CD4-positive, alpha-beta T cell treated with Interleukin-2 at 100 ng/mL for 4 hours (primary cell): ENCODE measurements at regions not wholly inside any gene's neighbourhood (a gene's known extent, or its start where the extent isn't known, plus 50 kb on each side); places are given as distances from the start of the nearest gene placed in this dataset.

Experiments
- DNase-seq: peaks from one replicate; pipeline ENCODE4 v3.0.0-alpha.2; 2020; ENCODE audit warnings: low spot score

DNA sequence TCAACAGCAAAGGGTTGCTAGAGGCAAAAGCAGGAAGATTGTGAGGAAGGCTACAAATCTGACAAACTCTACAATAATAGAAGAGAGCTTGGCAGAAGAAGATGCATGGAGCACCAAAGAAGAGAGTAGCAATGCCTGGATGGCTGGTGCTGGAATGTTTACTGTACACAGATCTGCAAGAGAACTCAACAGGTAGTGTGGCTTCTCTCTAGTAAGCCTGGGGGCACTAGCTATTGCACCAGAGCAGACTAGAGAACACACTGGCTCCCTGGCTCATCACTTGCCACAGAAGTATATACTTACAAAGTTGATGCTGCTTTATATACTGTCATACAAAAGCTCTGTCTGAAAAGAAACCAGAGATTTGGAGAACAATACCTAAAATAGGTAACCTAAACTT lies 475.0 kb upstream of the NCAM2 start:
- DNase-seq: no peak

DNA sequence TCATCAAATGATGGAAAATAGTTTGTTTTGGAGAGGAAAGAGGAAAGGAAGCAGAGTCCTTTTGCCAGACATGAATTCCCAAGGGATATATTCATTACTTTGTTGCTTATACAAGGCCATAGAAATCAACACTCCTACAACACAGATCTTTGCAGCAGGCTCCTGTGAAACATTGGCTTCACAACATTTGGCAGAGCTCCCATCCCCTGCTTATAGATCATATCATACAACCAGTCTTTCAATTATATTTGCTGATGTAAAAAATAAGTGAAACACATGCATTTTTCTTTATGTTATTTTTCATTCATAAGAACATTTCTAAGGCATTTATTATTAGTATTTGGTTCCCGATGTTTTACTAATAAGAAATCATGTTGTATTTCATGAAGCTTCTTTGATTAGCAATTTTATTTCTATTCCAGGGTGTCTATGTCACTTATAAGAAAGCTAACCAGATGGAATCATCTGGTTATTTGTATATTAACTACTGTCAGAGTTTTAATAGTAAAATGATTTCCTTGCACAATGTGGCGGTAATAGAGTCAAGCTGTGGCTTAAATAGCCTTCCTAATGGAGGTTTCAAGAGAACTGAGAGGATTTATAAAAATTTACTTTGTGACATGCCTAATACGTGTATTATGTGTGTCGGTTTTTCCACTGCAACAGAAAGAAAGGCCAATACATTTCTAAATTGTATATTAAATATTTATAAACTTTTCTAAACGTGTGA lies 470.3 kb upstream of the NCAM2 start:
- no peak for DNase-seq

DNA sequence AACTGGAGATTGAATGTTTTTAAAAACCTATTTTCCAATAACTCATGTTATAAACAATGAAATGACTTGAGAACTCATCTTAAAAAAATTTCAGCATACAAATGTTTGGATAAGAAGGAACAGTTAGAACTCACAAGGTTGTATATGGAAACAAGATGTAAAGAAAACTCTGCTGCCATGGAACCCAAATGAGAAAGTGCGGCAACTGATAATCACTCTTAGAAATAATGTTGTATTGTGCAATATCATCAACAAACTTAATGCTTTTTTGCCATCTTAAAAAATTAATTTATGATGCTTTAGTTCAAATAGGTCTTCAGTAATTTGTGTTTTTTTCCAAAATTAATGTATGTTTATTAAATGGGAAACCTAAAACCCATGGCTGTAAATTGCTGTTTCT lies 461.1 kb upstream of the NCAM2 start:
- no peak for DNase-seq

DNA sequence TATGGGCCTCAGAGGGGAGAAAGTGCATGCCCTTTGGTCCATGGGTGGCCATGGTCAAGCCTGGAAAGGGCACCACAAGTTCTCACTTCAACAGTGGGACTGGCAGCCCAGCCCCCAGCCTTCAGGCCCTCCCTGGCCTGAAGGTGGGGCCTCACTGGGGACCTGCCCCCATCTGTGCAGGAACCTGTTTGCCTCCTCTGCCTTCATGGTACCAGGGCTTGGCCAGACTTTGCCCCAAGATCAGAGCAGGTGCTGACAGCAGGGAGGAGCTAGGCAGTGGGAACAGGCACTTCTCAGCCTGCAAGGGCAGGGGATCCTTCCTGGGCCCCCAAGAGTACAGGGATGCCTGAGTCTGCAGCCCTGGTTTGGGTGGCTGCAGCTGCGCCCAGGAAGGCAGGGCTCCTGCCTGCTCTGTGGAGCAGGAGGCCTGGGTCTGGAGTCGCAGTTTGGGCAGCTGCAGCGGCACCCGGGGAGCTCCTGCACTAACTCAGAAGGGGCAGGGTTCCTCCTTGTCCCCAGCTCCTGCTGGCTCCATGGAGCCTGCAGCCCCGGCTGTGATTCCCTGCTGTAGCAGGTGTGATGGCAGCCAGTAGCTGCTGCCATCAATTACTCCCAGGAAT lies 460.1 kb upstream of the NCAM2 start:
- DNase-seq: no peak

DNA sequence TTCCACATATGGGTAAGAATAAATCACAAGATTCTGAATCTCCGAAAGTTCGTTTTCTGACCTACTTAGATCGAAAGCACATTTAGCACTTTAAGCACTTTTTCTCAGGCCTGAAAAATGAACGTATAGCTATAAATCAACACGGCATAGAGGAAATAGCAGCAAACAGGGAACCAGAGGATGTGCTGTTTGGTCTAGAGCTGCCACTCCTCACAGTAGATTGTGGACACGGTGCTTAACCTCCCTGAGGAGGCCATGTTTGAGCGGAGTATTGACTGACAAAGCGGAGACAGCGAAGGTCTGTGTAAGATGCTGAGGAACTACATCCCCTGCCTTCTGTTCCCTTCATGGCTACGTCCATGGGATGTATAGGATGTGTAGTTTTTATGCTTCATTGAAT lies 452.8 kb upstream of the NCAM2 start:
- DNase-seq: no peak

DNA sequence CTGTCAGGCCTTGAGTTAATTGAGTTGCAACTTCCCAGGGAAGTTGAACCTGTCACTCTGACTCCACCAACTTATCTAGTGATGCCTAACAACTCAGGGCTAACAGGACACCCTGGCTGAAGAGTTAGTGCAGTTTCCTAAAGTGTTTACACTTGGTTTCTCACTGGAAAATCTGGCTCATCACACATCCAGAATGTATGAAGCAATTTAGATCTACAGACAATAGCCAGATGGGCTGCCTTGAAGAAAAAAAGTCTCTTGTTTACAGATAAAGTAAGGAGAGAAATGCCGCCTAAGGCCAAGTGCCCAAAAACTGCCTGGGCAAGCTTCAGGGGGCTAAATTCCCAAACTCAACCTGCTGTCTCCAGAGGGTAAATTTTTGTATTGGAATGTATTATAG lies 446.3 kb upstream of the NCAM2 start:
- DNase-seq: no peak

DNA sequence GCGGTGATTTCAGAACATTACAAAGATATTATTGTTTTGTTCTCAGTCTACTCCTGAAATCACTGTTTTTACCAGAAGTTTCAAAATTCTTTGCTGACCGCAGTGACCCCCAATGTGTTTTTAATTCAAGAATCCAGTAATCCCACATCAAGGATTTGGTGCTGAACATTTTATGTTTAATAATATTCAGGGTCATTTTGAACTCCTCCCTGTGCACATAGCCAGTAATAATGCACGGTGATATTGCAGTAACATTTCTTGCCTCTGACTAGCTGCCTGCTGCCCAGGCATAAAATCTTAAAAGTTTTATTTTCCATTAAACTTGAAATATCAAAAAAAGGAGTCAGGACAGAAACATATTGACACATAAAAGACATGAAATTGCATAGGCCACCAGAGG lies 443.4 kb upstream of the NCAM2 start:
- DNase-seq: no peak

DNA sequence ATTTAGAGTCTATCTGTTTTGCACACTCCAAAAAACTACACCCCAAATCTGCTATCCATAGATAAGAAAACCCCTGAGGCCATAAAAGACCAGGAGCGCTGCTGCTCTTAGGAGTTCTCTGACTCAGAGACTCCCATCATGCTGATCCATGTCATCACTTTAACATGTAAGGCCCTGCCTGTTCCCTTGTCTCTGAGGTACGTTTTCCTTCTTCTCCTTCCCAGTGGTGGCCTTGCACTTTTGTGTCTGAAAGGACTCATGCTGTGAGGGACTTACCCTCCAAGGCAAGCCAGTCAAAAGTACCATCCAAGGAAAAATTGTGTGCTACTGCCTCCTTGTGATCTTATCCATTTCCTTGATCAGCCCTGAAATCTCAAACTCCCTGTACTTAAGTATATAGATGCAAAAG lies 427.4 kb upstream of the NCAM2 start:
- no peak for DNase-seq

DNA sequence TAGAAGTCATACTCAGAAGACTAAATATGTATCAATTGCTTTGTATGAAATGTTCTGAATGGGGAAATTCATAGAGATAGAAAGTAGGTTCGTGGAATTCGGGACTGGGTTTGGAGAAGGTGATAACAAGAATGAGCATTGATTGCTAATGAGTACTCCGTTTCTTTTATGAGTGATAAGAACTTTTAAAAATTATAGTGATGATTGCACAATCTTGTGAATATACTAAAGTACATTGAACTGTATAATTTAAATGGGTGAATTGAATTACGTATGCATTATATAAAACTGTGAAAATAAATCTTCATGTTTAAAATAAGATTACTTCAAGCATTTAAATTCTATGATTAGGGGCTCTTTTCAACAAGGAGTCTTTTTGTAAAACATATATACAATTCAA lies 425.6 kb upstream of the NCAM2 start:
- DNase-seq: no peak

DNA sequence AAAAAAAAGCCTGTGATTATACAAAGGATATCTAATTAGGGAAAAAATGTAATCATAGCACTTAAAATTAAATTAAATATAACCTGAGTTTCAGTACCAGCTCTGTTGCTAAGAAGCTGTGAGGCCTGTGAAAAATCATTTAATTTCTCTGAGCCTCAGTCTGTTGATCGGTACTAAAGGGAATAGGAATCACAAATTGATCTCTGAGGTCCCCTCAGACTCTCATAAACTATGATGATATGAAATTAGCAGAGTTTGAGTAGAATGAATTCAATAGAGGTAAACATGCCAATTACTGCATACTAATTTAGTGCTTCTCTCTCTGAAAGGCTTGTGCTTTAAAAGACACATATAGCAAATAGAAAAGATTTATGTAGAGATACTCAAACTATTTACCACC lies 416.8 kb upstream of the NCAM2 start:
- DNase-seq: no peak

DNA sequence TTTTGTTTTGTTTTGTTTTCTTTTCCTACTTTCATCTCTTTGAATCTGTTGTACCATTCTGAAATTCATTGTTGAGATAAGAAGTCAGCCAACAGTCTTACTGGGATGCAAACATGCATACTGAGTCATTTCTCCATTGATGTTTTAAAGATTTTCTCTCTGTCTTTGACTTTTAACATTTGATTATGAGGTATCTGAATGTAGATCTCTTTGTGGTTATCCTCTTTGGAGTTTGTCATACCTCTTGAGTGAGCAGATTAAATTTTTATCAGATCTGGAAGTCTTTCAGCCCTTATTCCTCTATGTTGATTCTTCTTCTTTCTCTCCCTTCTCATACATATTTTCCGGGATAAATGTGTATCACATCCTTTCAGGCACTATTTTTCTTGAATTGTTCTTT lies 406.9 kb upstream of the NCAM2 start:
- no peak for DNase-seq

DNA sequence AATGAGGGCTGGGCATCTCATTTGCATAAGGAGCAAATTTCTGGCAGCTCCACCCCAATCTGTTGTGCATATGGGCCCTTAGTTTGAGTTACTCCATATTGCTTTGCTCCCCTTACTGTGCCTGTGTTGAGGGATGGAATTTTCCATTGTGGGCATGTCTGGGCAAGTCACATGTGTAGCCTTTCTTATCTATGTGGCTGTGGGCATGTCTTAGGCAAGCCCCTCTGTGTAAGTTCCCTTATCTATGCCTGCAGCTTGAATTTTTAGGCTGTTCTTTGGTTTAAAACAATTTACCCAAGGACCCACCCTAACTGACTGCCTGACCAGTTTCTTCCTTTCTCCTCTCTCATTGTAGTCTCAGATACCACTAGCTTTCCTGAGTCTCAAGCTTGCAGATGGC lies 405.7 kb upstream of the NCAM2 start:
- DNase-seq: no peak

DNA sequence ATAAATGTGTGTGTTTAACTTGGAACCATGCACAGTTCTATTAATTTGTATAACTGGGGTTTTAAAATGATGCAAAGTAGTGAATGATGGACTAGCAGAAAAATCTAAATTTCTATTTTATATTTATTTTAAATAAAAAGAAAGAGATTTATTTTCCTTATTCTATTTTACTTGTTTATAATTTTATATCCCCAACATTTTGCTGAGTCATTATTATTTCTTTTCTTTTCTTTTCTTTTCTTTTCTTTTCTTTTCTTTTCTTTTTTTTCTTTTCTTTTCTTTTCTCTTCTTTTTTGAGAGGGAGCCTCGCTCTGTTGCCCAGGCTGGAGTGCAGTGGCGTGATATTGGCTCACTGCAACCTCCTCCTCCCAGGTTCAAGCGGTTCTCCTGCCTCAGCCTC lies 395.0 kb upstream of the NCAM2 start:
- DNase-seq: no peak

DNA sequence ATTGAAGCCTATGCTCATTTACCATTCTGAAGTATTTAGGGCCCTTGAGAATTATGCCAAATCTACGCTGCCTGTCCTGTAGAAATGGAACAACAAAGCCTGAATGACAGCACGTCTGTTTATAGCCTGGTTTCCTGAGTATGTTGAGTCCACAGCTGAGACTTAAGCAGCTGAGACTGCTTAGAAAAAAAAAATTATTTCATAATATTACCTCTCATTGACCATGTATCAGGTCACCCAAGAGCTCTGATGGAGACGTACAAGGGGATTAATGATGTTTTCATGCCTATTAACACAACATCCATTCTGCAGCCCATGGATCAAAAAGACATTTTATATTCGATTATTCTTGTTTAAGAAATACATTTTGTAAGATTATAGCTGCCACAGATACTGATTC lies 387.2 kb upstream of the NCAM2 start:
- DNase-seq: no peak

DNA sequence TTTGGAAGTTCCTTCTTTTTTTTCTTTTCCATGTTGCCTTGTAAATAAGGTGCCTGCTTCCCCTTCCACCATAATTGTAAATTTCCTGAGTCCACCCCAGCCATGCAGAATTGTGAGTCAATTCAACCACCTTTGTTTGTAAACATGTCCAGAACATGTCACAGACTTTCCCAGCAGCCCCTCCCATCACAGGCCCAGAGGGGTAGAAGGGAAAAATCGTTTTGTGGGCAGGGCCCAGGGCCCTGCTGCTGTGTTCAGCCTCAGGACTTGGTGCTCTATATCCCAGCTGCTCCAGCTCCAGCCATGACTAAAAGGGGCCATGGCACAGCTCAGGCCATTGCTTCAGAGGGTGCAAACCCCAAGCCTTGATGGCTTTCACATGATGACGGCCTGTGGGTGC lies 384.6 kb upstream of the NCAM2 start:
- DNase-seq: no peak

DNA sequence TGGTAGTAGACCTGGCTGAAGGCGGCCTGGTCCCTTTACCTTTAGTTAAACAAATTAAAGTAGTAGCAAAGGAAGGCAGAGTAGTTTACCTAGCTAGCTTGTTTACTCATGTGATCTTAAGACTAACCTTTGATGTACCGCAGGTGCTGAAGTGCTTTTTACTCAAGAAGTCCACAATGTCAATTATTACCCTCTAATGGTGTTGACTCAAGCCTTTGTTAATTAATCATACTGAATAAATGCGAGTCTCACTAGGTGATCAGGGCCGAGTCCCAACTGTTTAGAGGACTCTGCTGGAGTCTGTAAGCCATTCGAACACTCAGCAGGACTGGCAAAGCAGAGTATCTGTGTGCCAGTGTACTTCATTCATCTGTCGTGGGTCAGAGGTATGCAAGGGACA lies 381.1 kb upstream of the NCAM2 start:
- no peak for DNase-seq

DNA sequence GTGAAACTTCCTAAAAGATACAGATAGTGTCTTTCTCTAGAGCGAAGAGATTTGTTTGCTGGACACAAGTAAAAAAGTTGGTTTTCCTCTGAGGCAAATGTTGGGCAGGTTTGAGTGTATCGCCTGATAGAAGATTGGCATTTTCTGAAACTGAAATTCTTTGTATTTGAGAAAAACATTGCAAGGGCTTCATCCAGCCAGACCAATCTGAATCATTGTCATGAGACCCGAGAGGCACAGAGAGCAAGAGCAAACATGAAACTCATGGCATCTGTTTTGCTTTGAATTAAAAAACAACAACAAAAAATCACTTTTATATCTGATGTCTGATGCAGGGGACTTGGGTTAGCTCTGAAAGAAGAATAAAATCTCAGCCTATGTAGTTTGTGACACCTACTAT lies 379.3 kb upstream of the NCAM2 start:
- no peak for DNase-seq

DNA sequence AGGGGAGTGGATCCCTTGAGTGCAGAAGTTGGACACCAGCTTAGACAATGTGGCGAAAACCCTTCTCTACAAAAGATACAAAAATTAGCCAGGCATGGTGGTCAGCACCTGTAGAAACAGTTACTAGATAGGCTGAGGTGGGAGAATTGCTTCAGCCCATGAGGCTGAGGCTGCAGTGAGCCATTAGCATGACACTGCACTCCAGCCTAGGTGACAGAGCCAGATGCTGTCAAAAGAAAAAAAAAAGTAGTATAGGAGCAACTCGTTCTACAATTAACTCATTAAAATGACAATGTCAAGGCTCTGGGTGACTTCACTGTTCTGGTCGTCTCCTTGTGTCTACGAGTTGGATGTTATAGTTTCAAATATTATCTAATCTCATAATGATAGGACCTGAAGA lies 370.6 kb upstream of the NCAM2 start:
- no peak for DNase-seq

DNA sequence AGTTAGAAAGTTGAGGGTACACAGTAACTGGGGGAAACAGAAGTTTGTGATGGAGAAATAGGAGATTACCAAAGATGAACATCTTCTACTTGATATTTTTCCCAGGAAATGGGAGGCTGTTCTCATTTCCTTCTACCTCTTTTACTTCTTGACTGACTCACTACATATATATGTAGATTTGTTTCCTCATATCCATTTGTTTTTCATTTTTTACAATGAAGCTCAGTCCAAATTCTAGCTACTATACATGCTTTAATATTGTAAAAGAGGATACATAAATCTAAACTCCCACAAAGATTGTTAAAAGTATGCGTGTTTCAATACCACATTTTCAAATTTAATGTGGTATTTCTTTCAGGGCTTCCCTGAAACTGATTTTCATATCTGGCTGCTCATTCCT lies 366.6 kb upstream of the NCAM2 start:
- no peak for DNase-seq

DNA sequence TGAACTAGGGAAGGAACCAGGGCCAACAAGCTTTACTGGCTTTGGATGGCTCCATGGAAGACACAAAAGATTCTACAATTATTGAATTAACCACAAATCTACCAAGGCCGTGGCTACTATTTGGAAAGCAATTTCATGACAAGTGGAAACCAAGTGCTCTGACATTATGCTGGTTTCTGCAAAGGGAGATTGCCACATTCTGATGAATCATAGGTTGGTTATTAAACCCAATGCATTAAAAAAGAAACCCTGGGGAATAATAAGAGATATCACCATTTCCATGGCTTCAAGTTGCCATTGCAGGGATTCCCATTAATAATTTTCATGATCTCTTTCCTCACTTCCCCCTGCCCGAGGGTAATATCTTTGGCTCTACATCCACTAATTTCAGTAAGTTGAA lies 359.2 kb upstream of the NCAM2 start:
- no peak for DNase-seq

DNA sequence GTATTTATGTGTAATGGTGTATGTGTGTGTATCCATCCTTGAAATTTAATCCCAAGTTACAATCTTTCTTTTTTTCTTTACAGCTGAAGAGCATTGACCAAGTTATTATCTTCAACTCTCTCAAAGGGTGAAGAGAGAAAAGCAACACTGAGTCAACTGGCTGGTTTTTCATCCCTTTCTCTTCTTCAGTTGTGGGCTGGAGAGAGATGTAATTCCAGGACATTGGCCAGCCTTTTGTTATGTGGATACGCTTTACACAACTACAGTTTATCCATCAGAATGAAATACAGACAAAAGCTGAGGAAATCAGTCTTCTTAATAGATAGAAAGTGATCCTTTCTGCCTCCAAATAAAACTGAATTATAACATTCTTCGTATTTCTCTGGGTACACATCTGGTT lies 357.0 kb upstream of the NCAM2 start:
- DNase-seq: no peak

DNA sequence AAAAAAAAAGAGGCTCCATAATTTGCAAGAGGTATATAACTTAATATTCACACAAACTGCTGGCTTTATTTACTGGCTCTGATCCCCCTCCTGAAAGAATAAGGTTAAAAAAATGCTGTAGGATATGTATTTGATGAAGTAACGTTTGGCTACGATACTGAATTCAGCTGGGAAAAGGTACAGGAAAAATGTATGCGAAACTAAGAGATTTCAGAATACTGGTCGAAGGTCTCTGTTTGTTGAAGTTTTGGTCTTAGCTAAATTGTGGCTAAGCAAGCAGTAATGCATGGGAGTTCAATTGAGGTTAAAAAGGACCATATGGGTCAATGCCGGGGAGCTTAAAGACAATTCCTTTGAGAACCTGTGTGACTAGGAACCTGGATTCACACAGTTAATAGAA lies 355.5 kb upstream of the NCAM2 start:
- no peak for DNase-seq

DNA sequence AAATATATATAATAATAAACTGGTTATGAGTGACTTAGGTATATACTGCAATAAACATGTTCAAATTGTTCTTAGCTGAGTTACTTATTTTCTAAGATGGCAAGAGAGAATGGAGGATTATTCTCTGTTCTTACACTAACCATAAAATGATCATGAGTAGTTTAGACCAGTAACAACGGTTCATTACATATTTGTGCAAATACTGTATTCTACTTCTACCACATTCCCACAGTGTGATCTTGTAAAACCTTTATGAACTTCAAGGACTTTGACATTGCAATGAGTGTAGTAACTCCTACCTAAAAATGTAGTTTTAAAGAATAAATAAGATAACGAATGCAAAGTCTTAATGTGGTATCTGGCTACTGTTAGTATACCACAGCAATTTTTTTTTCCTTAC lies 353.7 kb upstream of the NCAM2 start:
- no peak for DNase-seq

DNA sequence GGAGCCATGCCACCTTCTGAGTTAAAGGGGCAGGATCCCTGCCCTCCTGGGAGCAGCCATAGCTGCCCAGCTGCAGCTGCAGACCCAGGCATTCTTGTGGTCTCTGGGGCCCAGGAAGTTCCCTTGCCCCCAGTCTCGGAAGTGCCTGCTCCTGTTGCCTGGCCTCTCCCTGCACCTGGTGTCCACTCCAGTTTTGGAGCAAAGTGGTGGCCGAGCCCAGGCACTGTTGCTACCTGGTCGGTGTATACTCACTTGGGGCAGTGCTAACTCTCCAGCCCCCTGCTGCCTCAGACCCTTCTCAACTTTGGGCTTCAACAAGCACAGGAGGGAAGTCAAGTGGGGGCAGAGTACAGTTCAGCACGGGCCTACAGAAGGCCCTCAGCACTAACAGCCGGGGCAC lies 352.9 kb upstream of the NCAM2 start:
- DNase-seq: no peak
